H1 (cell line): ENCODE measurements at regions not wholly inside any gene's neighbourhood (a gene's known extent, or its start where the extent isn't known, plus 50 kb on each side); places are given as distances from the start of the nearest gene placed in this dataset.

ENCODE experiments used
- CTCF ChIA-PET: fragments of 300-600 bp; sonication (Branson Sonifier 250); formaldehyde crosslinking; loops from one replicate; lab custom pipeline; 2021; ENCODE audit not compliant: partially characterized antibody; lab: Charles Lee
- POLR2A ChIA-PET: fragments of 300-600 bp; sonication (Branson Sonifier 250); formaldehyde crosslinking; loops from one replicate; lab custom pipeline; 2021; ENCODE audit warnings: inconsistent platforms; ENCODE audit not compliant: partially characterized antibody; lab: Charles Lee
- DNase-seq, 2 experiments: peaks; one replicate each; pipeline versions ENCODE4 v3.0.0 to v3.0.0-alpha.2; 2010 to 2022; ENCODE audit warnings: low spot score in 2 of 2, low read depth in 1 of 2, mixed read lengths in 1 of 2
- FAIRE-seq: peaks from 2 replicates; lab custom pipeline; 2011; peaks lifted over from hg19 to GRCh38; lab: Jason Lieb, UNC
- H2AFZ ChIP-seq: 2 replicates; pipeline ENCODE4 v1.8.1; 2012; ENCODE audit warnings: low read length, inconsistent platforms
- H2AK5ac ChIP-seq: 2 replicates; pipeline ENCODE4 v1.6.1; 2013; ENCODE audit warnings: low read depth, low read length
- H2BK120ac ChIP-seq: replicated peaks from 2 replicates; pipeline ENCODE3; 2013; ENCODE audit warnings: low read depth, low read length, inconsistent platforms
- H2BK12ac ChIP-seq: 2 replicates; pipeline ENCODE4 v1.6.1; 2013; ENCODE audit warnings: low read depth, low read length
- H2BK15ac ChIP-seq: 2 replicates; pipeline ENCODE4 v1.6.1; 2013; ENCODE audit warnings: low read length
- H2BK20ac ChIP-seq: 2 replicates; pipeline ENCODE4 v1.6.1; 2013; ENCODE audit warnings: low read length
- H2BK5ac ChIP-seq: 2 replicates; pipeline ENCODE4 v1.6.1; 2013; ENCODE audit warnings: low read depth, low read length
- H3K14ac ChIP-seq: 2 replicates; pipeline ENCODE4 v1.6.1; 2013; ENCODE audit warnings: inconsistent platforms; ENCODE audit not compliant: insufficient read length
- H3K18ac ChIP-seq: 2 replicates; pipeline ENCODE4 v1.6.1; 2013; ENCODE audit warnings: low read length; ENCODE audit errors: extremely low read depth
- H3K23ac ChIP-seq: 2 replicates; pipeline ENCODE4 v1.6.1; 2013; ENCODE audit warnings: inconsistent platforms; ENCODE audit not compliant: insufficient read length
- H3K23me2 ChIP-seq: 2 replicates; pipeline ENCODE4 v1.6.1; 2013; ENCODE audit warnings: low read depth, low read length
- H3K27ac ChIP-seq: 2 replicates; pipeline ENCODE4 v1.6.1; 2011; ENCODE audit warnings: low read depth, low read length, inconsistent platforms
- H3K27me3 ChIP-seq, 4 experiments: replicated peaks in 1 of 4; 1 replicate in 1 of 4; 2 replicates in 3 of 4; pipeline versions ENCODE4 v1.6.1 to v1.8.1; 2011 to 2013; ENCODE audit warnings: low read length in 3 of 4, mild to moderate bottlenecking in 3 of 4, inconsistent platforms in 2 of 4, mixed read lengths in 2 of 4, moderate library complexity in 1 of 4; ENCODE audit not compliant: control insufficient read depth in 3 of 4, insufficient read depth in 3 of 4; ENCODE audit errors: extremely low read depth in 1 of 4
- H3K36me3 ChIP-seq, 4 experiments: 2 replicates each; pipeline versions ENCODE4 v1.6.1 to v1.8.1; 2011 to 2013; ENCODE audit warnings: mild to moderate bottlenecking in 4 of 4, low read length in 3 of 4, moderate library complexity in 2 of 4, control low read depth in 1 of 4, inconsistent platforms in 1 of 4; ENCODE audit not compliant: insufficient read depth in 4 of 4, control insufficient read depth in 2 of 4
- H3K4ac ChIP-seq: replicated peaks from 2 replicates; pipeline ENCODE3; 2013; ENCODE audit warnings: low read length, low read depth, mixed read lengths, inconsistent platforms; ENCODE audit not compliant: insufficient read length
- H3K4me1 ChIP-seq, 4 experiments: replicated peaks in 1 of 4; 1 replicate in 1 of 4; 2 replicates in 3 of 4; pipeline versions ENCODE4 v1.6.1 to v1.8.1; 2011 to 2013; ENCODE audit warnings: low read length in 3 of 4, inconsistent platforms in 2 of 4, mixed read lengths in 1 of 4; ENCODE audit not compliant: insufficient read depth in 4 of 4, control insufficient read depth in 3 of 4
- H3K4me2 ChIP-seq, 2 experiments: 2 replicates each; pipeline versions ENCODE4 v1.6.1 to v1.8.1; 2011 to 2013; ENCODE audit warnings: low read depth in 2 of 2, low read length in 2 of 2, control low read depth in 1 of 2, inconsistent platforms in 1 of 2, mild to moderate bottlenecking in 1 of 2; ENCODE audit not compliant: insufficient read depth in 1 of 2
- H3K4me3 ChIP-seq, 4 experiments: fragments of 200-600, 300-600 bp in 1 of 4; sonication (generic), shearing (Covaris generic), sonication (Bioruptor Twin) in 1 of 4; 2 replicates each; pipeline versions ENCODE4 v1.5.1 to v1.8.1; 2011 to 2016; ENCODE audit warnings: low read length in 4 of 4, low read depth in 3 of 4, control low read depth in 2 of 4, inconsistent platforms in 2 of 4, mild to moderate bottlenecking in 2 of 4, mixed read lengths in 1 of 4, moderate library complexity in 1 of 4; ENCODE audit not compliant: insufficient read depth in 2 of 4; ENCODE audit errors: extremely low read depth in 1 of 4
- H3K56ac ChIP-seq: replicated peaks from 2 replicates; pipeline ENCODE3; 2013; ENCODE audit warnings: low read depth, mild to moderate bottlenecking, mixed read lengths, low read length, inconsistent platforms; ENCODE audit not compliant: insufficient read length
- H3K79me1 ChIP-seq: 2 replicates; pipeline ENCODE4 v1.6.1; 2013; ENCODE audit warnings: low read depth, low read length, control low read depth
- H3K79me2 ChIP-seq, 2 experiments: 2 replicates each; pipeline versions ENCODE4 v1.6.1 to v1.8.1; 2012 to 2013; ENCODE audit warnings: low read length in 2 of 2, mild to moderate bottlenecking in 2 of 2, inconsistent platforms in 1 of 2; ENCODE audit not compliant: insufficient read depth in 2 of 2, control insufficient read depth in 1 of 2
- H3K9ac ChIP-seq, 4 experiments: replicated peaks in 1 of 4; 1 replicate in 1 of 4; 2 replicates in 3 of 4; pipeline versions ENCODE4 v1.6.1 to v1.8.1; 2011 to 2013; ENCODE audit warnings: low read depth in 3 of 4, low read length in 3 of 4, control low read depth in 2 of 4, mild to moderate bottlenecking in 2 of 4, moderate library complexity in 2 of 4, inconsistent platforms in 1 of 4; ENCODE audit errors: extremely low read depth in 1 of 4
- H3K9me3 ChIP-seq, 2 experiments: 2 replicates each; pipeline versions ENCODE4 v1.6.1 to v1.8.1; 2012 to 2013; ENCODE audit warnings: mild to moderate bottlenecking in 2 of 2, moderate library complexity in 2 of 2, control low read depth in 1 of 2, inconsistent platforms in 1 of 2, low read depth in 1 of 2, low read length in 1 of 2, mixed read lengths in 1 of 2; ENCODE audit not compliant: insufficient read depth in 2 of 2
- H4K20me1 ChIP-seq, 2 experiments: replicated peaks in 1 of 2; 2 replicates each; pipeline versions ENCODE3 to v1.8.1; 2011 to 2013; ENCODE audit warnings: inconsistent platforms in 2 of 2, low read length in 2 of 2, mild to moderate bottlenecking in 1 of 2; ENCODE audit not compliant: insufficient read depth in 2 of 2, control insufficient read depth in 1 of 2
- H4K5ac ChIP-seq: 2 replicates; pipeline ENCODE4 v1.6.1; 2013; ENCODE audit warnings: low read length, low read depth, mixed read lengths, inconsistent platforms; ENCODE audit not compliant: insufficient read length
- H4K8ac ChIP-seq: 2 replicates; pipeline ENCODE4 v1.8.0; 2013; ENCODE audit warnings: mild to moderate bottlenecking, moderate library complexity, low read length, inconsistent platforms; ENCODE audit not compliant: insufficient read depth; ENCODE audit errors: extremely low read depth
- H4K91ac ChIP-seq: replicated peaks from 2 replicates; pipeline ENCODE3; 2013; ENCODE audit warnings: low read length, mixed read lengths, inconsistent platforms; ENCODE audit not compliant: insufficient read length
- BACH1 ChIP-seq: IDR thresholded peaks from 2 replicates; pipeline ENCODE4 v1.6.1; 2012; ENCODE audit warnings: low read length, improper control_type of control experiment
- CBX8 ChIP-seq: fragments of 300-800, 300-1000 bp; sonication (generic); IDR thresholded peaks from 2 replicates; pipeline ENCODE4 v1.7.1; 2016; ENCODE audit warnings: low read depth, low read length, borderline replicate concordance
- CTBP2 ChIP-seq: IDR thresholded peaks from 2 replicates; pipeline ENCODE4 v1.7.0; 2011; ENCODE audit warnings: borderline replicate concordance, mild to moderate bottlenecking, moderate library complexity, mixed read lengths, low read length; ENCODE audit not compliant: insufficient read depth, insufficient read length
- FOSL1 ChIP-seq: IDR thresholded peaks from 2 replicates; pipeline ENCODE4 v1.6.1; 2011; ENCODE audit warnings: mild to moderate bottlenecking, low read depth, low read length, moderate library complexity; ENCODE audit not compliant: insufficient read depth
- GTF2F1 ChIP-seq: IDR thresholded peaks from 2 replicates; pipeline ENCODE4 v1.6.1; 2012; ENCODE audit warnings: low read depth, low read length, improper control_type of control experiment, borderline replicate concordance
- MAFK ChIP-seq: IDR thresholded peaks from 2 replicates; pipeline ENCODE4 v1.6.1; 2012; ENCODE audit warnings: low read depth, mild to moderate bottlenecking, improper control_type of control experiment, low read length
- NANOG ChIP-seq: IDR thresholded peaks from 2 replicates; pipeline ENCODE4 v1.6.1; 2011; ENCODE audit warnings: low read length, low read depth, mild to moderate bottlenecking, inconsistent platforms; ENCODE audit not compliant: insufficient read depth, poor library complexity, severe bottlenecking
- NRF1 ChIP-seq: IDR thresholded peaks from 2 replicates; pipeline ENCODE4 v1.6.1; 2011; ENCODE audit warnings: mild to moderate bottlenecking, low read depth, low read length, improper control_type of control experiment
- RBBP5 ChIP-seq: IDR thresholded peaks from 2 replicates; pipeline ENCODE4 v1.7.1; 2012; ENCODE audit warnings: low read depth, mild to moderate bottlenecking, inconsistent platforms, low read length, moderate library complexity, borderline replicate concordance
- SIRT6 ChIP-seq: IDR thresholded peaks from one replicate; pipeline ENCODE4 v1.7.1; 2012; ENCODE audit warnings: low read length, inconsistent platforms
- SIX5 ChIP-seq: IDR thresholded peaks from 2 replicates; pipeline ENCODE4 v1.6.1; 2011; ENCODE audit warnings: mild to moderate bottlenecking, low read depth, low read length
- SUZ12 ChIP-seq: fragments of 200-600 bp; sonication (generic); IDR thresholded peaks from 2 replicates; pipeline ENCODE4 v1.6.1; 2012; ENCODE audit warnings: mild to moderate bottlenecking, inconsistent platforms, low read length, moderate library complexity, mixed read lengths
- YY1 ChIP-seq: IDR thresholded peaks from 2 replicates; pipeline ENCODE4 v1.6.1; 2011; ENCODE audit warnings: low read depth, mild to moderate bottlenecking, low read length
- WGBS, 2 experiments: shearing (Covaris generic) in 1 of 2; methylation state at CpG; one replicate each; pipeline versions ENCODE4 v1.1.6 to v1.1.7; 2013 to 2015; ENCODE audit warnings: low lambda C conversion rate in 2 of 2, mixed read lengths in 2 of 2, inconsistent platforms in 1 of 2, low coverage in 1 of 2, missing lambda C conversion rate in 1 of 2; ENCODE audit not compliant: insufficient replicate concordance in 2 of 2, insufficient coverage in 1 of 2, insufficient read length in 1 of 2; ENCODE audit errors: extremely low coverage in 1 of 2, missing lambda C conversion rate in 1 of 2; 5-methylcytosine and 5-hydroxymethylcytosine counted together

- H3K4me2 ChIP-seq, result no peak overlapping the region
- H2AK5ac ChIP-seq, result no peak overlapping the region
- no peak overlapping the region for H3K9ac ChIP-seq
- H2BK5ac ChIP-seq, result no peak overlapping the region
- no peak overlapping the region for H4K8ac ChIP-seq
- no peak overlapping the region for H2BK12ac ChIP-seq
- no peak overlapping the region for H3K14ac ChIP-seq
- H3K4ac ChIP-seq, result no peak overlapping the region
- CTCF ChIA-PET, result interaction anchor here (0.8 kb wide), 1 partner anchor 18 kb away, joined by 3 read pairs; no protein-coding TSS in a partner anchor
- no peak for TF ChIP-seq YY1
- TF ChIP-seq MAFK, result no peak
- TF ChIP-seq BACH1, result no peak
- no peak for TF ChIP-seq SIRT6
- no peak for TF ChIP-seq CTBP2
- no peak for TF ChIP-seq FOSL1
- no peak for TF ChIP-seq CBX8
- no peak for TF ChIP-seq NANOG
- TF ChIP-seq SIX5, result no peak
- TF ChIP-seq SUZ12, result no peak
- TF ChIP-seq GTF2F1, result no peak
- no peak for TF ChIP-seq NRF1
- TF ChIP-seq RBBP5, result no peak
- TF ChIP-seq, all 59 proteins: peak for 0
- Histone ChIP-seq H3K79me1 (no peaks in the 10 kb centered on the region), H3K56ac (no peak overlapping the region), H4K5ac (no peak overlapping the region), H3K79me2 (no peaks in the 10 kb centered on the region), H4K20me1 (no peaks in the 10 kb centered on the region), H2BK120ac (no peak overlapping the region), H3K23ac (no peak overlapping the region), H2BK20ac (no peak overlapping the region), H2AFZ (no peak overlapping the region), H3K27me3 (no peaks in the 10 kb centered on the region), H3K18ac (no peak overlapping the region), H3K4me1 (no peaks in the 10 kb centered on the region), H3K4me3 (no peak overlapping the region), H3K27ac (no peak overlapping the region), H2BK15ac (no peak overlapping the region), H4K91ac (no peak overlapping the region), H3K9me3 (no peaks in the 10 kb centered on the region), H3K23me2 (no peaks in the 10 kb centered on the region), H3K36me3 (no peaks in the 10 kb centered on the region)
- POLR2A ChIA-PET, result no interaction called here
- DNase-seq, result no peak
- 88% methylated on average over 3 of the region's 3 CpGs; no CpG with 5 or more reads in 1 of the 2 experiments for WGBS, 2 experiments
- no peak for FAIRE-seq
Observed at GRCh38 chr4:76841026-76841425, 56.9 kb downstream of the SOWAHB start.
